ENCODE measurements at regions not wholly inside any gene's neighbourhood (a gene's known extent, or its start where the extent isn't known, plus 50 kb on each side); places are given as distances from the start of the nearest gene placed in this dataset.

DNA sequence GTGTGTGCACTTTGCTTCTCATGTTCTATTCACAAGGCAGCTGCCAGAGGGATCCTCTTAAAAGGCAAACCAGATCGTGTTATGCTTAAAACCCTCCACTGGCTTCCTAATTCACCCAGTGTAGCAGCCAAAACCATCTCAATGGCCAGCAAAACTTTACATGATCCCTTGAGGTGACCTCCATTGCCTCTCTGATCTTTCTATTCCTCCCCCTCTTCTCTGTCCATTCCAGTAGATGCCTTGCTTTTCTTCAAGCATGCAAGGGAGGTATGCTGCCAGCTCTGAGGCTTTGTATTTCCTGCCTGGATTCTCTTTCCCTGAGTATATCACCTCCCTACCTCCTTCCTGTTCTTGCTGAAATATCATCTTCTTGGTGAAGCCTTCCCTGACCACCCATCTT, 93.2 kb upstream of the KCNK2 start:
- Histone ChIP-seq H3F3A (ENCODE audit: low read depth) (no peaks in the 10 kb centered on the region), H3K27me3 (ENCODE audit: insufficient read depth, low read length, poor library complexity, severe bottlenecking) (no peaks in the 10 kb centered on the region), H3K4me1 (ENCODE audit: insufficient read depth, low read length, poor library complexity, severe bottlenecking) (no peaks in the 10 kb centered on the region), H2AFZ (ENCODE audit: low read length) (no peak overlapping the region), H3K9ac (ENCODE audit: low read depth, low read length, poor library complexity, severe bottlenecking) (no peak overlapping the region), H3K9me3 (ENCODE audit: insufficient read depth, low read depth, low read length) (no peaks in the 10 kb centered on the region), H3K4me2 (ENCODE audit: low read depth, low read length, poor library complexity, severe bottlenecking) (no peak overlapping the region), H3K4me3 (ENCODE audit: low read length, poor library complexity, severe bottlenecking) (no peak overlapping the region), H3K36me3 (ENCODE audit: insufficient read depth, low read length) (no peaks in the 10 kb centered on the region), H3K9me2 (replicated peaks; ENCODE audit: low read depth, low read length) (no peaks in the 10 kb centered on the region), H3K79me2 (ENCODE audit: insufficient read depth, low read length) (no peaks in the 10 kb centered on the region), H4K20me1 (ENCODE audit: insufficient read depth, low read length, poor library complexity, severe bottlenecking) (no peaks in the 10 kb centered on the region)
- no peak for TF ChIP-seq EZH2phosphoT487 (IDR thresholded peaks at IDR 0.05; ENCODE audit: borderline replicate concordance)
- TF ChIP-seq, protein P1, sequence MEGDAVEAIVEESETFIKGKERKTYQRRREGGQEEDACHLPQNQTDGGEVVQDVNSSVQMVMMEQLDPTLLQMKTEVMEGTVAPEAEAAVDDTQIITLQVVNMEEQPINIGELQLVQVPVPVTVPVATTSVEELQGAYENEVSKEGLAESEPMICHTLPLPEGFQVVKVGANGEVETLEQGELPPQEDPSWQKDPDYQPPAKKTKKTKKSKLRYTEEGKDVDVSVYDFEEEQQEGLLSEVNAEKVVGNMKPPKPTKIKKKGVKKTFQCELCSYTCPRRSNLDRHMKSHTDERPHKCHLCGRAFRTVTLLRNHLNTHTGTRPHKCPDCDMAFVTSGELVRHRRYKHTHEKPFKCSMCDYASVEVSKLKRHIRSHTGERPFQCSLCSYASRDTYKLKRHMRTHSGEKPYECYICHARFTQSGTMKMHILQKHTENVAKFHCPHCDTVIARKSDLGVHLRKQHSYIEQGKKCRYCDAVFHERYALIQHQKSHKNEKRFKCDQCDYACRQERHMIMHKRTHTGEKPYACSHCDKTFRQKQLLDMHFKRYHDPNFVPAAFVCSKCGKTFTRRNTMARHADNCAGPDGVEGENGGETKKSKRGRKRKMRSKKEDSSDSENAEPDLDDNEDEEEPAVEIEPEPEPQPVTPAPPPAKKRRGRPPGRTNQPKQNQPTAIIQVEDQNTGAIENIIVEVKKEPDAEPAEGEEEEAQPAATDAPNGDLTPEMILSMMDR (conservative IDR thresholded peaks at IDR 0.05; ENCODE audit: low read length) = no peak

DNA sequence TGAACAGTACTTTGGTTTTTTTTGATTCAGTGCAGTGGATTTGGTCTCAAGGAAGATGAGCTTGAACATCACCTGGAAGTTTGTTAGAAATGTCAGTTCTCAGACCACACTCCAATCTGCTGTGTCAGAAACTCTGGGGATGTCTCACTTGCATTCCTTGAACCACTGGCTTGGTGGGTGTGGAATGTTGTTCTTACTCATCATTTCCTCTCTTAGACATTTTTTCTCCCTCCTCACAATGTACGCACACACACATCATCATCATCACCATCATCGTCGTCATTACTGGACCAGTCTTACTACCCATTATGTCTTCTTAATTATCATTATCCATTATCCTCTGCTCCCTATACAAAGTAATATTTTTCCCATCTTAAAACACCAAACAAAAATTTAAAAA, 91.9 kb upstream of the KCNK2 start:
- Histone ChIP-seq H3K79me2 (ENCODE audit: insufficient read depth, low read length) (no peaks in the 10 kb centered on the region), H3K4me3 (ENCODE audit: low read length, poor library complexity, severe bottlenecking) (no peak overlapping the region), H3K27me3 (ENCODE audit: insufficient read depth, low read length, poor library complexity, severe bottlenecking) (no peaks in the 10 kb centered on the region), H3K4me1 (ENCODE audit: insufficient read depth, low read length, poor library complexity, severe bottlenecking) (no peaks in the 10 kb centered on the region), H3K4me2 (ENCODE audit: low read depth, low read length, poor library complexity, severe bottlenecking) (no peak overlapping the region), H4K20me1 (ENCODE audit: insufficient read depth, low read length, poor library complexity, severe bottlenecking) (no peaks in the 10 kb centered on the region), H2AFZ (ENCODE audit: low read length) (no peak overlapping the region), H3K9me2 (replicated peaks; ENCODE audit: low read depth, low read length) (no peaks in the 10 kb centered on the region), H3K9ac (ENCODE audit: low read depth, low read length, poor library complexity, severe bottlenecking) (no peak overlapping the region), H3K36me3 (ENCODE audit: insufficient read depth, low read length) (no peaks in the 10 kb centered on the region), H3F3A (ENCODE audit: low read depth) (no peaks in the 10 kb centered on the region), H3K9me3 (ENCODE audit: insufficient read depth, low read depth, low read length) (no peaks in the 10 kb centered on the region)
- no peak for TF ChIP-seq EZH2phosphoT487 (IDR thresholded peaks at IDR 0.05; ENCODE audit: borderline replicate concordance)
- TF ChIP-seq, protein P1 (conservative IDR thresholded peaks at IDR 0.05; ENCODE audit: low read length) = no peak

DNA sequence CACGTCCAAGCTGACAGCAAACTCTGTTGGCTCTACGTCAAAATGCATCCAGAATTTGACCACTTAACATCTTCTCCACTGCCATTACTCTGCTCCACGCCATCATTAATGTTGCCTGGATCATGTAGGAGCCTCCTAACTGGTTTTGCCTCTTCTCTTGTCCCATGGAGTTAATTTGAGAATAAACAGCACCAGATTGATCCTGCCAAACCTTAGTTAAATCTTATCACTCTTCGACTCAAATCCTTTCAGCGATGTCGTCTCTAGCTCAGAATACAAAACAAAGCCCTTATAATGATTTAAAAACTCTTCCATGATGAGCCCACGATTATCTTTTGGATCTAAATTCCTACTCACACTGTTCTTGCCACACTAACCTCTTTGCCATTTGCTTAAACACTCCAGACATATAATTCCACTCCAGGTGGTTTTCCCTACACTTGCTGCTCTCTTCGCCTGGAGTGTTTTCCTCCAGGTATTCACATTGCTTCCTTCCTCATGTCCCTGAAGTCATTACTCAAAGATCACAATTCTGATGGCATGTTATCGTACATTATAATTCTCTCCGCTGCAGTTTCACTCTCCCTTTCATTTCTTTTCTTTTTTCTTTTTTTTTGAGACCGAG, 90.7 kb upstream of the KCNK2 start:
- no peaks in the 10 kb centered on the region for H3K79me2 ChIP-seq (ENCODE audit: insufficient read depth, low read length)
- H3K27me3 ChIP-seq (ENCODE audit: insufficient read depth, low read length, poor library complexity, severe bottlenecking) = no peaks in the 10 kb centered on the region
- TF ChIP-seq, protein P1 (conservative IDR thresholded peaks at IDR 0.05; ENCODE audit: low read length) = no peak
- no peak overlapping the region for H2AFZ ChIP-seq (ENCODE audit: low read length)
- H3K4me3 ChIP-seq (ENCODE audit: low read length, poor library complexity, severe bottlenecking) = no peak overlapping the region
- no peak overlapping the region for H3K9ac ChIP-seq (ENCODE audit: low read depth, low read length, poor library complexity, severe bottlenecking)
- no peaks in the 10 kb centered on the region for H4K20me1 ChIP-seq (ENCODE audit: insufficient read depth, low read length, poor library complexity, severe bottlenecking)
- H3K36me3 ChIP-seq (ENCODE audit: insufficient read depth, low read length) = no peaks in the 10 kb centered on the region
- no peak overlapping the region for H3K4me2 ChIP-seq (ENCODE audit: low read depth, low read length, poor library complexity, severe bottlenecking)
- no peaks in the 10 kb centered on the region for H3K9me2 ChIP-seq (replicated peaks; ENCODE audit: low read depth, low read length)
- H3F3A ChIP-seq (ENCODE audit: low read depth) = no peaks in the 10 kb centered on the region
- H3K4me1 ChIP-seq (ENCODE audit: insufficient read depth, low read length, poor library complexity, severe bottlenecking) = no peaks in the 10 kb centered on the region
- H3K9me3 ChIP-seq (ENCODE audit: insufficient read depth, low read depth, low read length) = no peaks in the 10 kb centered on the region
